GM12865 (cell line): ENCODE measurements at regions not wholly inside any gene's neighbourhood (a gene's known extent, or its start where the extent isn't known, plus 50 kb on each side); places are given as distances from the start of the nearest gene placed in this dataset.

Experiments
- DNase-seq: peaks from one replicate; pipeline ENCODE4 v3.0.0; 2010; ENCODE audit warnings: low read depth
- H3K4me3 ChIP-seq: 2 replicates; pipeline ENCODE4 v1.5.1; 2011; ENCODE audit warnings: mild to moderate bottlenecking, low read depth, low read length, control low read depth
- TF ChIP-seq, protein P1 (sequence below): IDR thresholded peaks from 2 replicates; pipeline ENCODE4 v1.5.1; 2011; ENCODE audit warnings: low read length, control low read depth, low read depth, inconsistent platforms; ENCODE audit not compliant: insufficient read depth; ENCODE audit errors: missing control alignments

- no peak overlapping the region for H3K4me3 ChIP-seq
- TF ChIP-seq, protein P1, sequence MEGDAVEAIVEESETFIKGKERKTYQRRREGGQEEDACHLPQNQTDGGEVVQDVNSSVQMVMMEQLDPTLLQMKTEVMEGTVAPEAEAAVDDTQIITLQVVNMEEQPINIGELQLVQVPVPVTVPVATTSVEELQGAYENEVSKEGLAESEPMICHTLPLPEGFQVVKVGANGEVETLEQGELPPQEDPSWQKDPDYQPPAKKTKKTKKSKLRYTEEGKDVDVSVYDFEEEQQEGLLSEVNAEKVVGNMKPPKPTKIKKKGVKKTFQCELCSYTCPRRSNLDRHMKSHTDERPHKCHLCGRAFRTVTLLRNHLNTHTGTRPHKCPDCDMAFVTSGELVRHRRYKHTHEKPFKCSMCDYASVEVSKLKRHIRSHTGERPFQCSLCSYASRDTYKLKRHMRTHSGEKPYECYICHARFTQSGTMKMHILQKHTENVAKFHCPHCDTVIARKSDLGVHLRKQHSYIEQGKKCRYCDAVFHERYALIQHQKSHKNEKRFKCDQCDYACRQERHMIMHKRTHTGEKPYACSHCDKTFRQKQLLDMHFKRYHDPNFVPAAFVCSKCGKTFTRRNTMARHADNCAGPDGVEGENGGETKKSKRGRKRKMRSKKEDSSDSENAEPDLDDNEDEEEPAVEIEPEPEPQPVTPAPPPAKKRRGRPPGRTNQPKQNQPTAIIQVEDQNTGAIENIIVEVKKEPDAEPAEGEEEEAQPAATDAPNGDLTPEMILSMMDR: no peak
- no peak for DNase-seq
Observed at GRCh38 chr14:30177781-30178180, 250.1 kb upstream of the PRKD1 start.

DNA sequence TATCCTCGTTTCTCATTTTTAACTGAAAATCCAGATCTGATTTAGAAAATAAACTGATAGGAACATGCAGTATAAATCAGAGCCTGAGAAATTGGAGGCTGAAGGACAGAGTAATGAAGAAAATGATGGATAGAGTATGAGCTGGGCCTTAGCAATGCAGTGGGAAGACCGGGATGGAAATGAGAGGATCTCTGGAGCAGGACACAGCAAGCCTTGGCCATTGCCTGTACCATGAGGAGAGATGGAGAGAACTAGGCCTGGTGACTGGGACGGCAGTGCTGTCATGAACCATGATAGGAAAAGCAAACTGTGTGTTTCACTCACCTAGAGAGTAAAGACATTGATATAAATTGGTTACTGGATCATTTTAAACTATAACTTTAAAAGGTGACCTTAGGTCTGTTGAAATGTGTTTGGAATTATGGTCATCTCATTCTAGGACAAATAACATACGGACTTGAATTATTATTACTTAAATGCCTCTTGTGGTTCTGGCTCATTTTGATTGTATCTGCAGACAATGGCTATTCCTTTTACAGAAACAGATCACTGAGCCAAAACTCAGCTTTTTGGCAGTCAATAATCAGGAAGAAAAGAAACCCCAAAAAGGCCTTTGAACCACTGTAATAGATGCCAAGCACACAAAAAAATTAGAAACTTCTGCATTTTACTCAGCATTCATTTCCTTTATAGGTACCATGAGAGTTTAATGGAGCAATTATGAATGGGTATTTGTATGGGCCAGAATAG, 251.9 kb upstream of the PRKD1 start:
- DNase-seq: no peak
- TF ChIP-seq, protein P1: no peak
- no peak overlapping the region for H3K4me3 ChIP-seq

GRCh38 chr14:30180219-30180618, 252.6 kb upstream of the PRKD1 start:
- TF ChIP-seq, protein P1: no peak
- DNase-seq: no peak
- H3K4me3 ChIP-seq: no peak overlapping the region

DNA sequence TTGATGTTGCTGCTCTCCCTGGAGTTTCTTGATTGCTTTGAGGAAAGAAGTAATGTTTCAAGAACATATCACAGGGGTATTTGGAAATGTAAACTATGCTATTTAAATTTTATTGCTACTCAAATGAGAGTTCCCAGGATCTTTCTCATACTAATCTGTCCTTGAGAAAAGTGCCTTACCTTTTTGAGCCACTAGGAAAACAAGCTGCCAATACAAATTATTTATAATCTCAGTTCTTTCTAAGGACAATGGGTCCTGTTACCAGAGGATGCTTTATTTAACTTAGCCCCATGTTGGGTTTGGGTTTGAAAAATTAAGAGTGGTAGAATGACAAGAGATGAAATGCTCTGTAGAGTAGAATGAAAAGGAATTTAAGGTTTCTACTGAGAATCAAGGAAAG, 258.2 kb upstream of the PRKD1 start:
- TF ChIP-seq, protein P1: no peak
- no peak overlapping the region for H3K4me3 ChIP-seq
- DNase-seq: no peak

DNA sequence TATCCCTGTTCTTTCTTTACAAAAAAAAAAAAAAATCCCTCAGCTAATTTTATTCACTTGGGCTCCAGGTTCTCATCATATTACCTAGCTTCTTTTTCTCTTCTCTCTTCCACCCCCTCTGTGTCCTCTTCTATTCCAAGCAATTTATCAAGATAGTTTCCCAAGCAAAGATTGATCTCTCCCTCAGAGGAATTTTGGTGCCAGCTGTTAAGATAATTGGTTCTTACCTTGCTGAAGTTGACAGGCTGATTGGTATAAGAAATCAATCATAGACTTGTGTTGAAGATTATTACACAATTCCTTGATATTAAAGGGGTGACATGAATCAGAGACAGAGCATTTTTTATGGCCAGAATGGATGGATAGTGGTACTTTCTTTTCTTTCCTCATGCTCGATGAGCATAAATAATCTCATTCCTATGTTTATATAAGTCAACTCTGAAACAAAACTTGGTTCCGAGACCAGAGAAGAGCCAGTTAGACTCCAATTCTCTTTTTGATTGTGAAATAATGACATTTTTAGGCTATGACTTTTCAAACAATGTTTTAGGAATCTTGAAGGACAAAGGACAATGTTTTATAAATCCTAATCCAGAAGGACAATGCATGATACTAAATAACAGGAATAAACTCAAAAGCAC, 264.1 kb upstream of the PRKD1 start:
- no peak overlapping the region for H3K4me3 ChIP-seq
- no peak for DNase-seq
- TF ChIP-seq, protein P1: no peak

DNA sequence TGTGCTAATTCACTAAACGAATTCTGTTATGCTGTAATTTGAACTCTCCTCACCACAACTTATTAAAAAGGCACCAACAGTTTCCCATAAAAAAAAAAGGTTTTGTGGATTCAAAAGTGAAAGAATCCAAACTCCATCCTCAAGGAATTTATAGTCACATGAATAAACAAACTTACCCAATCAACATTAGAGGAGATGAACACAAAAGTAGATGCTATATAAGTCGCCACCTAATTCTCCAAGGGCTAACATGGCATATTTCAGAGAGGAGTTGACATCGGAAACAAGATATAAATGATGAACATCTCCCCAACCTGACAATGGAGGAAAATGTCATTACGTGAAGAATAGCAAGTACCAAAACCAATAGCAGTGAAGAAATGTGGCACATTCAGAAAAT, 265.5 kb upstream of the PRKD1 start:
- TF ChIP-seq, protein P1: no peak
- H3K4me3 ChIP-seq: no peak overlapping the region
- no peak for DNase-seq

- no peak overlapping the region for H3K4me3 ChIP-seq
- TF ChIP-seq, protein P1: no peak
- DNase-seq: no peak
Observed at GRCh38 chr14:30193845-30194501, 266.3 kb upstream of the PRKD1 start.
